HG02571 (cell line): ENCODE measurements at regions not wholly inside any gene's neighbourhood (a gene's known extent, or its start where the extent isn't known, plus 50 kb on each side); places are given as distances from the start of the nearest gene placed in this dataset.

Experiments
- ATAC-seq: cut with Tn5 transposase; IDR thresholded peaks from one replicate; pipeline ENCODE4 v1.9.1; 2021; ENCODE audit warnings: mild to moderate bottlenecking, moderate library complexity; ENCODE audit not compliant: unreplicated experiment

- ATAC-seq, result no peak
Measured at GRCh38 chr10:108902619-108903285, 1020.6 kb downstream of the XPNPEP1 start.

- ATAC-seq, result no peak
Measured at GRCh38 chr10:108901781-108902618, 1021.3 kb downstream of the XPNPEP1 start.

- ATAC-seq, result no peak
Measured at GRCh38 chr10:108899670-108900069, 1023.6 kb downstream of the XPNPEP1 start.

GRCh38 chr10:108894402-108895301, 1028.7 kb downstream of the XPNPEP1 start:
- peak; percentile 86 for ATAC-seq

- no peak for ATAC-seq
Measured at GRCh38 chr10:108877095-108877561, 1046.2 kb downstream of the XPNPEP1 start.

- ATAC-seq, result no peak
Measured at GRCh38 chr10:108872854-108873253, 1050.5 kb downstream of the XPNPEP1 start.

- ATAC-seq, result no peak
Measured at GRCh38 chr10:108868881-108869280, 1054.4 kb downstream of the XPNPEP1 start.

- ATAC-seq, result no peak
Measured at GRCh38 chr10:108862676-108863350, 1060.5 kb downstream of the XPNPEP1 start.

- no peak for ATAC-seq
Measured at GRCh38 chr10:108861181-108861754, 1062.0 kb downstream of the XPNPEP1 start.

GRCh38 chr10:108852211-108852610, 1071.1 kb downstream of the XPNPEP1 start:
- peak; percentile 87 for ATAC-seq

- peak; percentile 82 for ATAC-seq
Measured at GRCh38 chr10:108850138-108850854, 1073.0 kb downstream of the XPNPEP1 start.

GRCh38 chr10:108849688-108850087, 1073.6 kb downstream of the XPNPEP1 start:
- no peak for ATAC-seq

- no peak for ATAC-seq
Measured at GRCh38 chr10:108849186-108849585, 1074.1 kb downstream of the XPNPEP1 start.

GRCh38 chr10:108848046-108848445, 1075.3 kb downstream of the XPNPEP1 start:
- ATAC-seq, result no peak

GRCh38 chr10:108840944-108841343, 1082.4 kb downstream of the XPNPEP1 start:
- no peak for ATAC-seq

- no peak for ATAC-seq
Measured at GRCh38 chr10:108836362-108836761, 1086.9 kb downstream of the XPNPEP1 start.

GRCh38 chr10:108822026-108822425, 1101.3 kb downstream of the XPNPEP1 start:
- no peak for ATAC-seq

GRCh38 chr10:108819302-108819701, 1104.0 kb downstream of the XPNPEP1 start:
- ATAC-seq, result no peak

- no peak for ATAC-seq
Measured at GRCh38 chr10:108817584-108817983, 1105.7 kb downstream of the XPNPEP1 start.
